Spleen (tissue), 7 donors: ENCODE measurements at regions not wholly inside any gene's neighbourhood (a gene's known extent, or its start where the extent isn't known, plus 50 kb on each side); places are given as distances from the start of the nearest gene placed in this dataset.

Source experiments
- CTCF ChIP-seq, 11 experiments: fragments of 200-600 bp in 7 of 11; fragments of 450-650 bp in 4 of 11; sonication (generic) in 4 of 11; IDR thresholded peaks in 8 of 11; conservative IDR thresholded peaks in 3 of 11; 1 replicate in 7 of 11; 2 replicates in 4 of 11; pipeline versions ENCODE4 v1.4.0 to v1.8.0; 2016 to 2021; ENCODE audit warnings: antibody characterized with exemption in 11 of 11, inconsistent platforms in 4 of 11, mild to moderate bottlenecking in 1 of 11
- POLR2A ChIP-seq, 3 donors: fragments of 450-650 bp; IDR thresholded peaks; one replicate each; pipeline ENCODE4 v1.5.1; 2017; ENCODE audit warnings: antibody characterized with exemption in 3 of 3, mild to moderate bottlenecking in 1 of 3
- POLR2AphosphoS5 ChIP-seq, 3 donors: sonication (generic); formaldehyde crosslinking; IDR thresholded peaks; one replicate each; pipeline ENCODE4 v1.5.1; 2017; ENCODE audit warnings: antibody characterized with exemption in 3 of 3
- donor health status: DM: no; HTN: no; CAD: no; lungs with moderate emphysema.
- donor health status: DM: no; HTN: no; CAD: no.
- donor health status: DM: no; HTN: no; CAD: no.

- TF ChIP-seq CTCF (IDR thresholded peaks at IDR 0.05 in 8 of 11, conservative IDR thresholded peaks at IDR 0.05 in 3 of 11) = no peak
- TF ChIP-seq POLR2AphosphoS5 (IDR thresholded peaks at IDR 0.05) = no peak
- no peak for TF ChIP-seq POLR2A (IDR thresholded peaks at IDR 0.05)
Measured at GRCh38 chr3:110352841-110353604, 718.6 kb upstream of the NECTIN3 start.
